GM21825 (cell line): ENCODE measurements at regions not wholly inside any gene's neighbourhood (a gene's known extent, or its start where the extent isn't known, plus 50 kb on each side); places are given as distances from the start of the nearest gene placed in this dataset.

ENCODE experiments used
- ATAC-seq: cut with Tn5 transposase; IDR thresholded peaks from one replicate; pipeline ENCODE4 v1.9.1; 2021; ENCODE audit warnings: mild to moderate bottlenecking, moderate library complexity; ENCODE audit not compliant: unreplicated experiment

DNA sequence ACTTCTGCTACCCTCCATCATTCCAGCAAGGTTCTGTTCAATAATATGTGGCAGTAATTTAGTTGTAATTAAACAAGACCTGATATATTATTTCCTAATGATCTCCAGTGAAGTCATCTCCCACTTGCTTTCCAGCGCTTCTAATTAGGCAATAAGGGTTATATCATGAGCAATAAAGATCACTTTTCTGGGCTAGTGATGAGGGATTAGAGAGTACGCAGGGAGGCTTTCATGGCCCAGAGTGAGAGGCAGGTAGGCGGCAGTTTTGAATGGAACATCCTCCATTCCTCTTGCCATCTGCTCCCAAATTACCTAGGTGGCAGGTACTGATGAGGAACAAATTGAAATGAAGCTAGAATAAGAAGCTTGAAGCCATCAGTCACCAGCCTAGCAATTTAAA lies 358.1 kb upstream of the SYT4 start:
- ATAC-seq = no peak

DNA sequence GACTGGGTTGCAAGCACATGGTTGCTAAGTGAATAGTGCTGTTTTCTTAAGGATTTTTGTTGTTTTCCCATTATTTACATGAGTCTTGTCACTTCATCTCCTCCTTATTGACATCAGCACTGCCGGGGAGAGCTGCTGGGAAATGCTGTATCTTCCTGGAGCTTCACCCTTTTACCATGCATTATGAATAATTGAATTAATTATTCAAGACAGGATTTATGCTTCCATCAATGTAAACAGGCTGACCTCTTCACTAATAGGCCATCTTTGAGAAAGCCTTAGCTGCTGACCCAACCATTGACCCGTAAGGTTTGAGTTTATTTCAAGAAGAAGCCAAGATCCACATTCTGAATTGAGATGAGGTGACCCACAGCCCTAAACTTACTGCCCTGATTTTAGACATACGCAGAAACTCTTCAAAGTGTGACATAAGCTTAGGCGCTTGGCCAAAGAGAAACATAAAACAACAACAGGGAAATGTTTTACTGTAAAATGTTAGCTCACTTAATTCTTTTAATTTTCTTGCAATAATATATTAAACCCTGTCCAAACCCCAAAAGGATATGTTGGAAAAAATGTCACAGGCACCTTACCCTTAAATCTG lies 365.5 kb upstream of the SYT4 start:
- no peak for ATAC-seq

GRCh38 chr18:43648002-43648401 lies 370.7 kb upstream of the SYT4 start:
- ATAC-seq = no peak

DNA sequence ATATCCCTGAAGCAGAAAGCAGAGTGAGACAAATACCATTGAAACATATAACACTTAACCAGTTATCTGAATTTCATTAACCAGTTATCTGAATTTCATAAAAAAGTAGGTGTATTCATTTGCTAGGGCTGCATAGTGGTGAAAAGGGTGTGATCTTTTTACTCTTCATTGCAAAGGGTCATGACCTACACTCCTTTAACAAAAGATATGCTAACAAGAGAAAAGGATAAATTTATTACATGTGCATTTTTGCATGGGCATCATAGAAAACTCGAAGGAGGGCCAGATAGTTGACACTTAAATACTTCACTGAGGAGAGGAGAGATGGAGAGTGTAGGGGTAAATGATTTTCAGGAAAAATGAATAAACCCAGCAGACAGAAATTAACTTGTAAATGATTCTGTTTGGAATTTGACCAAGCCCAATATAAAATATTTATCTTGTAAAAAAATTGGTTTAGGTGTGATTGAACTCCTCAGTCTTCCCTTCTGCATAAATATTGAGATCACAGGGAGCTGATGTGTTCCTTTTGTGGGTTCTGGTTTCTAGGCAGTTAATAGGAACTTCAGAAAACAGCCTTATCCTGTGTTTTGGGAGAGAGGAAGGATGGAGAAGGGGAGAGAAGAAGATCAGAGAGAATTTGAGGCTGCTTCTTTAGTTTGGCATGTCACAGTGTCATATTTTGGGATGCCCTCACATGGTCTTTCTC lies 372.5 kb upstream of the SYT4 start:
- no peak for ATAC-seq

- no peak for ATAC-seq
Observed at GRCh38 chr18:43650426-43650825, 373.1 kb upstream of the SYT4 start.

DNA sequence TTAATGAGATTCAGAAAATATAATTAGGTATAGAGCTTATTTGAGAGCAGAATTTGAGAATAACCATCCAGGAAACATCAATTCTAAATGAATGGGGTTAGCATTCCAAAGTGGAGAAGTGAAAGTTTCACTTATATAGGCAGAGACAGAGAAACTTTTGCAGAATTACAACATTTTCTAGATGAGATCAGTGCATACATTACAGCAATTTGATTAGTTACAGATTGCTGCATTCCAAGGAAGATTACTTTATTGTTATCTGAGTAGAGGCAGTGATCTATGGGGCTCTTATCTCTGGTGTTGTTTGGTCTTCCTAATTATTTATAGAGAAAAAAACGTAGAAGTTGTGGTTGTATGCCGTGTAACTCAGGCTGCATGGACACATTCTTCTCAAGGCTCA lies 373.8 kb upstream of the SYT4 start:
- ATAC-seq = no peak

DNA sequence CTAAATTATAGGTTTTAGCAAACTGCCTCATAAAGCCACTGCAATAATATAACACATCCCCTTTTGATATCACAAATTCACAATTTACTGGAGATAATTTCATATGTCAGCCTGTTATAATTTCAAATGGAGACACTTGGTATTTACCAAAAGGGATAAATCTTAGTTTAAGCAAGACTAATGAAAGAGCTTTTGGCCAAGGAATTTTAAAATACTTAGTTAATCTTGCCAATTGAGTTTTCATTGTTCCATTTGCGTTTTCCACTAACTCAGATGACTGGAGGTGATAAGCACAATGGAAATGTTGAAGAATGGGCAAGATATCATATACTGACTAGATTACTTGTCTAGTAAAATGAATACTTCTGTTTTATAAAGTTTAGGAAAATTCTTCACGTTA lies 379.3 kb upstream of the SYT4 start:
- ATAC-seq = no peak

GRCh38 chr18:43661570-43661969 lies 384.3 kb upstream of the SYT4 start:
- ATAC-seq = no peak

GRCh38 chr18:43662657-43663056 lies 385.4 kb upstream of the SYT4 start:
- no peak for ATAC-seq

DNA sequence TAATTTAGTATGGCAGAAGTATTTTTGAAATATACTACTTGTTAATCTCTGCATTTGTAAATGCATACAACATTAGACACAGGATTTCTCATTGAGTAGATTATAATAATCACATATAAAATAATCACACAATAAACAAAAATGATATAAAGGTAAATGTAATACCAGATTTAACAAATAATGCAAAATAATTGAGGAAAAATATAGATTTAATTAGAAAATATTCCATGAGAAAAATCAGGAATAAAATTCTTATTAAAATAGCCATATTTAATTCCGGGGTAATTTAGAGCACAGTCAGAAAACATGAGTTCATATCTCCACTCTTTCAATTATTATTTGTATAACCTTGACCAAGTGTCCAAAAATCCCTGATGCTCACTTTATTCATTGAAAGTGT lies 385.9 kb upstream of the SYT4 start:
- ATAC-seq = no peak

- ATAC-seq = no peak
Observed at GRCh38 chr18:43664487-43665008, 387.3 kb upstream of the SYT4 start.

DNA sequence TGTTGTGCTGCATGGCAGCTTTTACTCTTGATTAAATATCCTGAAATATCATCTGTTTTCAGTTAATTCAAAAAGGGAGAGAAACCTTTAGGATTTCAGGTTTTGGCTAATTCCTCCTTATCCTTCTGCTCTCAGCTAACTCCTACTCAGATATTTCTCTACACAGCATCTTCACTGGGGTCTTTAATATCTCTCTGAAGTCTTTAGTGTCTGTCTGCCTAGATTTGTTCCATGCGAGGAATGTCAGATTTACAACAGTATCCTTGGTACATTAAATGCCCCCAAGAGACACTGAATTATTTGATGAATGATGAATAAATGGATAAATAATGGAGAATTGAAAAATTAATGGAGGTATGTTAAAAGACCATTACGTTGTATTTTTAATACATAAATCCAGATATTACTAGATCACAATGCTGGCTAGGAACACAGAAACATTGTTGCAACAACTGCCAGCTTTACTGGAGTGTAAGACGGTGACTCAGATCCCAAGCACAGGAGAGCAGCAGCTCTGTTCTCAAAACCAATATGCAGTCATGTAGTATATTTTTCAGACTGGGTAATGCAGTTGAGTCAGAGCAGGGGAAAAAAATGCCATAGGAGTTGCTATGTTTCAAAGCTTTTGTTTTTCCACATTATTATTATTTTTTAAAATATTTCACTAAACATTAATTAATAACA lies 388.0 kb upstream of the SYT4 start:
- ATAC-seq = no peak

DNA sequence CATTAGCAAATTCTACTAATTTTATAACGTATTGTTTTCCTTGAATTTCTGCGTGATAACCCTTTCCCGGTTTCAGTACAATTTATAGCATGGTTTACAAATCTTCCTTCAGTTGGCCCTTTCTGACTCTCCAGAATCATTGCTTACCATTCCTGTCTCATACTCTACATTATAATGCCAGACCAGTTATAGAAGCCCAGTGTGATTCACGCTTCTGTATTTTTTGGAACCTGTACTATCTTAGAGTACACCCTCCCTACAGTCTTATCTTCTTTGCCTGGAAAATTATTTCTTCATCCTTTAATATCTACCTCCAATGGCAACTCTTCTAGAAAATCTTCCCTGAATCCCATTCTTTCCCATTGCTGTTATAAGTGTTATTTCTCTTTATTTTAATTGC lies 391.6 kb upstream of the SYT4 start:
- ATAC-seq = no peak

- ATAC-seq = no peak
Observed at GRCh38 chr18:43671431-43671830, 394.1 kb upstream of the SYT4 start.

- ATAC-seq = no peak
Observed at GRCh38 chr18:43680096-43680495, 402.8 kb upstream of the SYT4 start.

DNA sequence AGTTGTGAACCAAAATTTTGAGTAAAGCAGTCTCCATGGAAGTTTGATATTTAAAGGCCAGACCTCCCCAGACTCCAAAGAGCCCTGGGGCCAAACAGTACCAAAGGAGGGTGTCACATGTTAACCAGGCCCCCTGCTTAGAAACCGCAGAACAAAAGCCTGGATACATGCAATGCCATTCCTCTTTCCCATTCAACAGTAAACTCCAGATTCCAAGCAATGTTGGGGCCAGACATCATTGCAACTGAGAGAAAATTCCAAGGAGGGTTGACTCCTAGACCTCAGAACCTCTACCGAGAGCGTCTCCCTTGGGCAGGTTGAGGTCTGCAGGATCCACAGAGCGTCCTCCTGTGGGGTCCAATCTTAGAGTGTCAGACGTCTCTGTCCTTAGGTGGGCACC lies 404.4 kb upstream of the SYT4 start:
- no peak for ATAC-seq

DNA sequence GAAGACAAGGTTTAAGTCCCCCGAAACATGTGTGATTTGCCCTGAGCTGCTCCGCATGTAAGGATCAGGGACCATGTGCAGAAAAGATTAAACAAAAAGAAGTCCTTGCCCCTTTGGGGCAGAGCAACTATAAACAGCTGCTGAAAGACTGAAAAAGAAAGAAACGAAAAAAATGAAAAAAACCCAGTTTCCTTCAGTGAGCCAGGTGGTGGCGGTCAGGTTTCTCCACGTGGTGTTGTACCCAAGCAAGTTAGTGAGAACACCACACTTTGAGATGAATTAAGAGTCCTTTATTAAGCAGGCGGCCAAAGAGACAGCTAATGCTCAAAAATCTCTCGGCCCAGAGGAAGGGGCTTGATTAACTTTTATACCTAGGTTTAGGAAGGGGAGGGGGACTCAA lies 404.9 kb upstream of the SYT4 start:
- no peak for ATAC-seq

GRCh38 chr18:43686709-43687108 lies 409.4 kb upstream of the SYT4 start:
- no peak for ATAC-seq

GRCh38 chr18:43692099-43692690 lies 414.9 kb upstream of the SYT4 start:
- ATAC-seq = no peak

DNA sequence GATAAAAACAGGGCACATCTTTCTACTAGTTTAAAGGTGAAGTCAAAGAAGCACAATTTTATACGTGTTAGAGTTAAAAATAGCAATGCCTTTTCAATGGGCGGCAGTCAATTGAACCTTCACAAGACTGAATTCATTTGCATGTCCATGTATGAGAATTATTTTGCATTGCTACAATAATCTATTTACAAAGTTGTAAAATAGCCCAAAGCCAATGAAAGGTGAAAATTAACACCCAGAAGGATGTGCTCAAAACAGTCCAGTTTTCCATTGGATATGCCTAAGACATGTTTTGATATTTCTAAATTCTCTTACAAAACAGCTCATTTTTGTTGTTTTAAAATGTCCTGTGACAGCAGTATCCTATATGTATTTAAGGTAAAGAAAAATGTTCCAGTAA lies 425.1 kb upstream of the SYT4 start:
- ATAC-seq = no peak

GRCh38 chr18:43703050-43703449 lies 425.8 kb upstream of the SYT4 start:
- no peak for ATAC-seq

- no peak for ATAC-seq
Observed at GRCh38 chr18:43705850-43706249, 428.6 kb upstream of the SYT4 start.
